ENCODE measurements at regions not wholly inside any gene's neighbourhood (a gene's known extent, or its start where the extent isn't known, plus 50 kb on each side); places are given as distances from the start of the nearest gene placed in this dataset.
A peak's percentile ranks its signal among the peaks of the same experiment; 100 is the strongest.
"Not testable (repeated sequence)": the region's sequence is repeated elsewhere in the genome, so short reads cannot be mapped to it uniquely, and the experiment has no call there.

DNA sequence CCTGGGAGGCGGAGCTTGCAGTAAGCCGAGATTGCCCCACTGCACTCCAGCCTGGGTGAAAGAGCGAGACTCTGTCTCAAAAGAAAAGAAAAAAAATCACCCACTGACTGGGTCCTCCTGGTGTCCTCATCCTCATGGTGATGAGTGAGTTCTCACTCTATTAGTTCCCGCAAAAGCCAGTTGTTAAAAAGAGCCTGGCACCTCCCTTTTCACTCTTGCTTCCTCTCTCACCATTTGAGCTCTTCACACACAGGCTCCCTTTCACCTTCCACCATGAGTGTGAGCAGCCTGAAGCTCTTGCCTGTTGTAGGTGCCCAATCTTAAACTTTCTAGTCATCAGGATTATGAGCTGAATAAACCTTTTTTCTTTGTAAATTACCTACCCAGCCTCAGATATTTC, 176.4 kb downstream of the SLC38A4 start:
- no peak for ATAC-seq
- intact Hi-C loops (cut with DNase I) = no loop called here
- no peak for DNase-seq

DNA sequence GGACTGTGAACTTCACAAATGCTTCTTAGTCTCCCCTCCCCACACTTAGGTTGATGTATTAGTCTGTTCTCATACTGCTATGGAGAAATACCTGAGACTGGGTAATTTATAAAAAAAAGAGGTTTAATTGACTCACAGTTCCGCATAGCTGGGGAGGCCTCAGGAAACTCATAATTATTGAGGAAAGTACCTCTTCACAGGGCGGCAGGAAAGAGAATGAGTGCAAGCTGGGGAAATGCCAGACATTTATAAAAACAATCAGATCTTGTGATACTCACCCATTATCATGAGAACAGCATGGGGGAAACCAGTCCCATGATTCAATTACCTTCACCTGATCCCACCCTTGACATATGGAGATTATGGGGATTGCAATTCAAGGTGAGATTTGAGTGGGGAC, 178.8 kb downstream of the SLC38A4 start:
- no peak for ATAC-seq
- no peak for DNase-seq
- intact Hi-C loops (cut with DNase I) = no loop called here

DNA sequence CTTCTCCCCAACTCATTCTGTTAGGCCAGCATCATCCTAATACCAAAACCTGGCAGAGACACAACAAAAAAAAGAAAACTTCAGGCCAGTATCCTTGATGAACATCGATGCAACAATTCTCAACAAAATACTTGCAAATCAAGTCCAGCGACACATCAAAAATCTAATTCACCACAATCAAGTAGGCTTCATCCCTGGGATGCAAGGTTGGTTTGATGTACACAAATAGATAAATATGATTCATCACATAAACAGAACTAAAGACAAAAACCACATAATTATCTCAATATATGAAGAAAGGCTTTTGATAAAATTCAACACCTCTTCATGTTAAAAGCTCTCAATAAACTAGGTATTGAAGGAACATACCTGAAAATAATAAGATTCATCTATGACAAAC, 184.1 kb downstream of the SLC38A4 start:
- DNase-seq; ATAC-seq; intact Hi-C loops (cut with DNase I): not testable (repeated sequence)

DNA sequence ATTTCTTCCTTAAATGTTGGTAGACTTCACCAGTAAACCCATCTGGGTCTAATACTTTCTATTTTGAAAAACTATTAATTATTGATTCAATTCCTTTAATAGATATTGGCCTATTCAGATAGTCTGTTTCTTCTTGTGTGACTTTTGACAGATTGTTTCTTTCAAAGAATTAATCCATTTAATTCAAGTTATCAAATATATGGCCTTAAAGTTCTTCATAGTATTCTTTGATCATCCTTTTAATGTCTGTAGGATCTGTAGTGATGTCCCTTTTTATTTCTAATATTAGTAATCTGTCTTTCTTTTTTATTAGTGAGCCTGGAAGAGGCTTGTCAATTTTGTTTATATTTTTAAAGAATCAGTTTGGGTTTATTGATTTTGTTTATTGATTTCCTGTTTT, 190.0 kb downstream of the SLC38A4 start:
- intact Hi-C loops (cut with DNase I) = no loop called here

DNA sequence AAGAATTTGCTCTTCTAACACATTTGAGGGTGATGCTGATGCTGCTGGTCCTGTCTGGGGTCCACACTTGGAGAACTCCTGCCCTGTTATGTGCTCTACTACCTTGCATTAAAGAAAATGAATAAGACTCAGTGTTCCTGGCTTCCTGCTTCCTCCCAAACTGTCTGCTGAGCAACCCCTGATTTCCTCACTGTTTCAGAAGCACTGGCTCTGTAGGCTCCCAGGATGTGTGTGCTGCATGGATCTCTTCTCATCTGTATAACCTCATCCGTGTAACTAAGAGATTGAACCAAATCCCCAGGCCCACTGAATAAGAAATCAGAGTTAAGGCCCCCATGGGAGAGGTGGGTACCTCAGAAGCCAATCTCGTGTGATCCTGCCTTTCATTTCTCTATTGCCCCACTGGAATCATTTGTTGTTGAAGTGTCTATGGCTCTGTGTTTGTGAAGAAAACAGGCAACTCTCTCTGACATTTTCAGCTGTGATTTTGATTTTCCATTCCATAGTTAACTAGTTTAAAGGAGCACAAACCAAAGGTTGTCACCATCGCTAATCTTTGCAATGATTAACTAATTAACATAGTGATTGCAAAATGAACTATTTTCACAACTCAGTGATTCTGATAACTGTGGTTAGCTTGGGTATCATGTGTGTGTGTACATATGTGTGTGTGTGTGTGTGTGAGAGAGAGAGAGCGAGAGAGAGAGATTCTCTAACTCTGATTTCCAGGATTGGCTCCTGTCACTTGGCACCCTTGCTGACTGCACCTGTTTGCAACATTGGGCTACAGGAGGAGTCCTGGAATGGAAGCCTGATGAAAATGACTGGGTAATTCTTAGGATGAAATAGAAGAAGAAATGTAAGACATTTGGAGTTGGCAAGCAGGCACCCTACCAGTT, 196.2 kb downstream of the SLC38A4 start:
- ATAC-seq (no peak), DNase-seq (no peak)
- intact Hi-C loops (cut with DNase I) = no loop called here

More for the DNA sequence above, 190.0 kb downstream of the SLC38A4 start:
- ATAC-seq (no peak), DNase-seq (no peak)

DNA sequence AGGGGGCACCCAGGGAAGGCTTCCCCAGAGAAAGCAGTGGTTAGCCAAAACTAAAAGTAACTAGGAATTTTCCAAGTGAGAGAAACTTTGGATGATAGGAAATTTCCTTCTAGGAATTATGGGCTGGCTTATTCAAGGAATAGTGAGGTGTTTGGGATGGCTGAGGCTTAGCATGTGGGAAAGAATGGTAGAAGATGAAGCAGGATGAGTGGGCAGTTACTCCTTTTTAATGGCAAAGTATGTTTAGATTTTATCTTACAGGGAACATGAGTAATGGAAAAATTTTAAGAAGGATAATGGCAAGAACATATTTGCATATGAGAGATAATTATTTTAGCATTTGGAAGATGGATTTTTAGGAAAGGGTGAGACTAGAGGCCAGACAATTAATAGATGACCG, 197.6 kb downstream of the SLC38A4 start:
- no peak for DNase-seq
- no peak for ATAC-seq

DNA sequence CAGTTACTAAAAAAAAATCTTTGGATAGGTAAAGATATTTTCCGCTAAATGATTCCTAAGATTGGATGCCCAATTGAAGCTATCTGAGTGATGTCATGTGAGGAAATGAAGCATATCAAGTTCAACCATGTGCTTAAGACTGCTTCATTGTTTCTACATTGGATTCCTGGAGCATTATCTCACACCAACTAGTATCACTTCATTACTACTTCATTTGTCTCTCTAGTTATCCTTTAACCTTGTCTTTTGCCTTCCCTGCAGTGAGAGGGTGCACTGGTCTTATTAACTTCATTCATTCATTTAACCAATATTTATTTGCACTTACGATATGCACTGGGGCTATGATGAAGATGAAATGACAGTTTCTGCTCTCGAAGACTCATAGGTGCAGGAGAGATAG, 198.1 kb downstream of the SLC38A4 start:
- DNase-seq = no peak
- intact Hi-C loops (cut with DNase I) = no loop called here
- ATAC-seq = no peak

More for the DNA sequence above, 197.6 kb downstream of the SLC38A4 start:
- intact Hi-C loops (cut with DNase I) = no loop called here

DNA sequence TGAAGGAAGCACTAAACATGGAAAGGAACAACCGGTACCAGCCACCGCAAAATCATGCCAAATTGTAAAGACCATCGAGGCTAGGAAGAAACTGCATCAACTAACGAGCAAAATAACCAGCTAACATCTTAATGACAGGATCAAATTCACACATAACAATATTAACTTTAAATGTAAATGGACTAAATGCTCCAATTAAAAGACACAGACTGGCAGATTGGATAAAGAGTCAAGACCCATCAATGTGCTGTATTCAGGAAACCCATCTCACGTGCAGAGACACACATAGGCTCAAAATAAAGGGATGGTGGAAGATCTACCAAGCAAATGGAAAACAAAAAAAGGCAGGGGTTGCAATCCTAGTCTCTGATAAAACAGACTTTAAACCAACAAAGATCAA, 206.3 kb downstream of the SLC38A4 start:
- ATAC-seq; intact Hi-C loops (cut with DNase I); DNase-seq: not testable (repeated sequence)

DNA sequence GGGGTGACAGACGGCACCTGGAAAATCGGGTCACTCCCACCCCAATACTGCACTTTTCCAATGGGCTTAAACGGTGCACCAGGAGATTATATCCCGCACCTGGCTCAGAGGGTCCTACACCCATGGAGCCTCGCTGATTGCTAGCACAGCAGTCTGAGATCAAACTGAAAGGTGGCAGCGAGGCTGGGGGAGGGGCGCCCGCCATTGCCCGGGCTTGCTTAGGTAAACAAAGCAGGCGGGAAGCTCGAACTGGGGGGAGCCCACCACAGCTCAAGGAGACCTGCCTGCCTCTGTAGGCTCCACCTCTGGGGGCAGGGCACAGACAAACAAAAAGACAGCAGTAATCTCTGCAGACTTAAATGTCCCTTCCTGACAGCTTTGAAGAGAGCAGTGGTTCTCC, 208.1 kb downstream of the SLC38A4 start:
- ATAC-seq; DNase-seq; intact Hi-C loops (cut with DNase I): not testable (repeated sequence)

DNA sequence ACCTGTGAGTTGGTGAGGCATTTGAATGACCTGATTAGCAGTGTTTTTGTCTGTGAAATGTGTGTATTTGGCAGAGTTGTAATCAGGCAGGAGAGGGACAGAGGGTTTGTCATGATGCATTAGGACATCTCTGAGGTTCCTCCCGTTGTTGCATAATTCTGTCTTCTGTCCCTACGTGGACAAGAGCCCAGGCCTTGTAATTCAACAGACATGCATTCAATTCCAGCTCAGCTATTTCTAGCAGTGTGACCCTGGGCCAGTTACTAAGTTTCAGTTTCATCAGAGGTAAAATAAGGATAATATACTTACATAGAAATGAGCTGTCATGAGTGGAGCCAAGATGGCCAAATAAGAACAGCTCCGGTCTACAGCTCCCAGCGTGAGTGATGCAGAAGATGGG, 208.6 kb downstream of the SLC38A4 start:
- DNase-seq (peak; percentile 27), ATAC-seq (peak; percentile 93 to 99)
- intact Hi-C loops (cut with DNase I) = no loop called here

DNA sequence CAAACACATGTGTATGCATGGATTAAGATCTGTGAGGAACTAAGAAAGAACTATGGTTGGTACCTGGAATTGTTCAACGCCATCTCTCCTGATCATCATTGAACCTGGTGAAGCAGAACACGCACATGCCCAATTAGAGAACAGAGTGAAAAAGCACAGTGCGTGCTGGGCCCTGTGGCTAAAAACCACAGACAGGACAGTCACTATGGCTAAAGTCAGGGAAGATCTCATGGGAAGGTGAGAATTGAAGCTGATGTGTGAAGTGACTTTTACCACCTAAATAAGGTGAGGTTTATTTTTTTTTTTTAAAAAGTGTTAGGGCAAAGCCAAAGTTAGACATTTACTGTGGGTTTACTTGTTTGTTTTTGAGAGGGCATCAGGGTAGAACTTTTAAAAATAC, 215.0 kb downstream of the SLC38A4 start:
- DNase-seq = no peak
- ATAC-seq = no peak
- intact Hi-C loops (cut with DNase I) = no loop called here

DNA sequence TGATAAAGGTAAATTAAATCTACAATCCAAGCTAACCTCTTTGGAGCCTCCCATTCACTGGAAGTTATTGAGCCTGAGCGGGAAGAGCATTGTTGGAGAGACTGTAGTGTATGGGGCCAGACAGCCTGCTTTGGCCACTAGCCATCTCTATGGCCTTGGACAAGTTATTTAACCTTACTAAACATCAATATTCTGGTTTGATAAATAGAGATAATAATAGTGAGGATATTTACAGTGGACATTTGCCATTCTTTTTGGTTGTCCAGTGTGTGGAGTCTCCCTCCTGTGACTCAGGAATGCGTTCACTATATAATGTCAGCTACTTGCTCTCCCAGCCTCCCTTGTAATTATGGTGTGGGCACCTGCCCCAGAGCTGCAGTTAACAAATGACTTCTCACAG, 216.1 kb downstream of the SLC38A4 start:
- intact Hi-C loops (cut with DNase I) = no loop called here
- ATAC-seq = no peak
- no peak for DNase-seq

DNA sequence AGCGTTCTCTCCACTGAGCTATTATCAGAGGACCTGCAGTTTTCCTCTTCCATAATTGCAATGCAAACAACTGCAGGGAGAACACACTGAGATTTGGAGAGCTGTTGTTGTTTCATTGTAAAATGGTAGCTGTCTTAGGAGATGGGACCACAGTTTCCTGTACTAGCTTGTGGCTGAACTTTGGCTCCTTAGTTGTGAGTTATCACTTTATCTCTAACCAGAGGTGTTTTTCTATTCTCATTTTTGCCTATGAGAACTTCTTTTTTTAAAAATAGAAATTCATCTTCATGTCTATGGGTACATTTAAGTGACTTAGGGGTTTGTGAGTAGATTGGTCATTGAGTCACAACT, 216.5 kb downstream of the SLC38A4 start:
- DNase-seq = no peak
- ATAC-seq = no peak
- intact Hi-C loops (cut with DNase I) = no loop called here

DNA sequence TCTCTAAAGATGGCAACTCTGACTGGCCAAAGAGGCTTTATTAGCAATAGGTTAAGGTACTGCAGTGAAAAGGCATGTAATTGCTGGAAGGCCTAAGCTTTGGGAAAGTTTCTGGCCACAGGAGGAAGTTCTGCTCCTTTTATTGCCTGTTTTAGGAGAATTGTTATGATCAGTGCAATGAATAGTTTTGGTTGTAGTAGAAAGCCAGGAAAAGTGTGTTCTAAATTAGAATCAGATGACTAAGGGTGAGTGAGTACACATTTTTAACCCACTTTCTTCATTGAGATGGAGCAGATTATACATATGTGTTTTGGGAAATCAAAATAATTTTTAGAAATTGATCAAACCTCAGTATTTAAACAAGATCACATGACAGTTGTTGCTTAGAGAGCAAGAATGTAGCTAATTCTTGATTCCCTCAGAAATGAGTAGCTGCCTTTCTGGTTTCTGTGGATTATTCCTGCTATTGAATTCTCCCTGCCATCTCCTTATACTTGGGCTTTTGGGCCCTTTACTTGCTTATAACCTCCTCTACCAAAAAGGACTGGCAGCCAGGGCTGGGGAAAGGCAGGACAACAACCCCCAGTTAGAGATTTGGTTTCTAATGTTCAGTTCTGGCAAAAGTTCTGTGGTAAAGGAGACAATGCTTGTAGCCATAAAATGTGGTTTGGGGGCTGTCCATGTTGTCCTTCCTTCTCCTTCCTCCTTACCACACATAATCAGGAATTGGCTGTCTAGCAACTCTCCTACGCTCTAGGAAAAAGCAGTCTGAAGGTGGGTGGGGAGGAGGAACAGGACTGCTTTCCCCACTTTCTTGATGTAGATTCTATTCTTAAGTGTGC, 217.1 kb downstream of the SLC38A4 start:
- DNase-seq (no peak), ATAC-seq (peak in 1 of 2 donors; percentile 34)
- intact Hi-C loops (cut with DNase I) = no loop called here

DNA sequence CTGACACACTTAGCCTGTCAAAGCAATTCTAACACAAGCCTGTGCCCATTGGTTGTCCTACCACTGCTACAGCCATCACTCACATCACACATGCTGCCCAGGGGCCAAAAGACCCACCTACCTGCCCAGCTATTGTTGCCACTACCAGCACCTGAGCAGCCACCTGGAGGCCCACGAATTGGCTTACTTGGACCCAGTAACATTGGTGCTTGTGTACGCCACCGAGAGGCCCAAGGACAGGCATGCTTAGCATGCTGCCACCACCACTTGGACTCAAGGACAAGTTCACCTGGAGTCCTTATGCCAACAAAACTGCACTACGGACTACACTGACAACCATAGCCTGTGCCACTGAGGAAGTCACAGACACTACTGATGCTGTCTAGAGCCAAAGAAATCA, 221.1 kb downstream of the SLC38A4 start:
- intact Hi-C loops (cut with DNase I) = no loop called here
- no peak for ATAC-seq
- no peak for DNase-seq

DNA sequence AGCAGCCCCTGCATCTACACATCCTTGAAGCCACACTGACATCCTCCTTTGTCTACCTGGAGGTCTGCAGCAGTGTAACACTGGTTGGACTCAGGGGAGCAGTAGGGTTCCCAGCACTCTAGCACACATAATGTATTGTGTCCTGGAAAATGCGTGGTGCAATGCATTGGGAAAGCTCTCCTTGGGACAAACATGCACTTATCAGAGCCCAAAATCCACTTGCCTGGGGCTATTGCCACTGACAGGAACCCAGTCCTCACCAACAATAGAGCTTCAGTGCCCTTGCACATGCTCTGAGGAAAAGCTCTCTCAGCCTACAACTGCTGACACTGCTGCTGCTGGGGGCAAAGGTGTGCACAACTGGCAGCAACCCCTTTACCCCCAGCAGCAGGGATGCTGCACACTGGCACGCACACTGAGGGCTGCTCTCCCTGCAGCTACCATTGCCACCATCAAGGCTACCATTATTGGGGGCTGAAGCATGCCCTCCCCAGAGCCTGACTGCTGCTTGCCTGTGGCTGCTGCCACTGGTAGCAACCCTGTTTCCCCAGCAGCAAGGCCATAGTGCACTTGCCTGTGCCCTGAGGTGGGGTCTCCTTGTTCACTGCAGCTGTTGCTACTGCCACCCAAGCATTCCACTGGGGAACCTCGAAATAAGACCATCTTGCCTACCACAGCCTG, 221.9 kb downstream of the SLC38A4 start:
- DNase-seq = no peak
- intact Hi-C loops (cut with DNase I) = no loop called here

DNA sequence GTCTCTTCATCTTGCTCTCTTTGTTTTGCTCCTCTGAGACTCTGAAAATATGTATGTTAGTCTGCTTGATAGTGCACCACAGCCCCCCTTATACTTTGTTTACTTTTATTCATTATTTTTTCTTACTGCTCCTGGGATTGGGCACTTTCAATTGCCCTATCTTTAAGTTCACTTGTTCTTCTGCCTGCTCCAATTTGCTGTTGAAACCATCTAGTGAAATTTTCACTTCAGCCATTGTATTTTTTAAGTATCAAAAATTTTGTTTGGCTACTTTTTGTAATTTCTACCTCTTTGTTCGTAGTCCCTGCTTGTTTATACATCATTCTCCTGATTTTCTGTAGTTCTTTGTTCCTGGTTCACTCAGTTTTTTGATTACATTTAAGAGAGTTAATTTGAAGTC, 223.3 kb downstream of the SLC38A4 start:
- intact Hi-C loops (cut with DNase I) = no loop called here
- ATAC-seq = no peak
- no peak for DNase-seq

More for the DNA sequence above, 221.9 kb downstream of the SLC38A4 start:
- ATAC-seq = no peak

DNA sequence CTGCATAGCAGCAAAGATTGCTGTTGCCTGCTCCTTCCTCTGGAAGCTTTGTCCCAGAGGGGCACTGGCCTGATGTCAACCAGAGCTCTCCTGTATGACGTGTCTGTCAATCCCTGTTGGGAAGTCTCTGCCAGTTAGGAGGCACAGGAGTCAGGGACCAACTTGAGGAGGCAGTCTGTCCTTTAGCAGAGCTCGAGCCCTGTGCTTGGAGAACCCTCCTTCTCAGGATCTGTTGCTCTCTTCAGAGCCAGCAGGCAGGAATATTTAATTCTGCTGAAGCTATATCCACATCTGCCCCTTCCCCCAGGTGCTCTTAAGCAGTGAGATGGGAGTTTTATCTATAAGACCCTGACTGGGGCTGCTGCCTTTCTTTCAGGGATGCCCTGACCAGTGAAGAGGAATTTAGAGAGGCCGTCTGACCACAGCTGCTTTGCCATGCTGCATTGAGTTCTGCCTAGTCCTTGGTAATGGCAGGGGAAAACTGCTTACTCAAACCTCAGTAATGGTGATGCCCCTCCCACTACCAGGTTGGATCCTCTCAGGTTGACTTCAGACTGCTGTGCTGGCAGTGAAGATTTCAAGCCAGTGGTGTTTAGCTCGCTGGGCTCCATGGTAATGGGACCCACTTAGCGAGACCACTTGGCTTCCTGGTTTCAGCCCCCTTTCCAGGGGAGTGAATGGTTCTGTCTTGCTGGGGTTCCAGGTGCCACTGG, 218.6 kb upstream of the SLC38A2 start:
- ATAC-seq (no peak), DNase-seq (no peak)
- intact Hi-C loops (cut with DNase I) = no loop called here

Data from left cardiac atrium (tissue), 4 donors.